ENCODE measurements at regions not wholly inside any gene's neighbourhood (a gene's known extent, or its start where the extent isn't known, plus 50 kb on each side); places are given as distances from the start of the nearest gene placed in this dataset.

DNA sequence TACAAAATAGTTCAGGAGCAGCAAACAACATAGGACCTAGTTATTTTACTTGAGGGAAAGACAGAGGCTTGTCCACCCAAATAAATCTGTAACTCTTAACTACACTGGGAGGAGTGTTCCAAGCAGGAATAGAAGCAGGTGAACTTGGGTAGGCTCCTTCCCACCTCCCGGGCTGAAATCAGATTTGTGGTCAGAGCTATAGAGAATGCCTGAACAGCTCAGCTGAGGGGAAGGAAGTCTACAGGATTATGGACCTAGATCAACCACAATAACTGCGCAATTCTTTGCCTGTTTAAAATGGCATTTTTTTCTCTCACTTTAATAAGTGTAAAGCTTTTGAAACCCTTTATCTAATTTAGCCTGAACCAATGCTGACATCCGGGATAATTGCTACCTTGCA is 73.5 kb upstream of the IRS2 start (continued):
- TF ChIP-seq, protein P1, sequence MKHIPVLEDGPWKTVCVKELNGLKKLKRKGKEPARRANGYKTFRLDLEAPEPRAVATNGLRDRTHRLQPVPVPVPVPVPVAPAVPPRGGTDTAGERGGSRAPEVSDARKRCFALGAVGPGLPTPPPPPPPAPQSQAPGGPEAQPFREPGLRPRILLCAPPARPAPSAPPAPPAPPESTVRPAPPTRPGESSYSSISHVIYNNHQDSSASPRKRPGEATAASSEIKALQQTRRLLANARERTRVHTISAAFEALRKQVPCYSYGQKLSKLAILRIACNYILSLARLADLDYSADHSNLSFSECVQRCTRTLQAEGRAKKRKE (CRISPR knock-in tag; IDR thresholded peaks at IDR 0.05; ENCODE audit: low read depth): no peak
- TF ChIP-seq EHF (CRISPR knock-in tag; IDR thresholded peaks at IDR 0.05): no peak
- TF ChIP-seq CBX8 (IDR thresholded peaks at IDR 0.05): no peak
- TF ChIP-seq, protein P2, sequence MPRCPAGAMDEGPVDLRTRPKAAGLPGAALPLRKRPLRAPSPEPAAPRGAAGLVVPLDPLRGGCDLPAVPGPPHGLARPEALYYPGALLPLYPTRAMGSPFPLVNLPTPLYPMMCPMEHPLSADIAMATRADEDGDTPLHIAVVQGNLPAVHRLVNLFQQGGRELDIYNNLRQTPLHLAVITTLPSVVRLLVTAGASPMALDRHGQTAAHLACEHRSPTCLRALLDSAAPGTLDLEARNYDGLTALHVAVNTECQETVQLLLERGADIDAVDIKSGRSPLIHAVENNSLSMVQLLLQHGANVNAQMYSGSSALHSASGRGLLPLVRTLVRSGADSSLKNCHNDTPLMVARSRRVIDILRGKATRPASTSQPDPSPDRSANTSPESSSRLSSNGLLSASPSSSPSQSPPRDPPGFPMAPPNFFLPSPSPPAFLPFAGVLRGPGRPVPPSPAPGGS (IDR thresholded peaks at IDR 0.05): no peak
- TF ChIP-seq NPAS2 (CRISPR knock-in tag; IDR thresholded peaks at IDR 0.05; ENCODE audit: borderline replicate concordance): no peak
- no peak for TF ChIP-seq FOXS1 (CRISPR knock-in tag; IDR thresholded peaks at IDR 0.05)
- no peak for TF ChIP-seq FOSB (CRISPR knock-in tag; IDR thresholded peaks at IDR 0.05)

DNA sequence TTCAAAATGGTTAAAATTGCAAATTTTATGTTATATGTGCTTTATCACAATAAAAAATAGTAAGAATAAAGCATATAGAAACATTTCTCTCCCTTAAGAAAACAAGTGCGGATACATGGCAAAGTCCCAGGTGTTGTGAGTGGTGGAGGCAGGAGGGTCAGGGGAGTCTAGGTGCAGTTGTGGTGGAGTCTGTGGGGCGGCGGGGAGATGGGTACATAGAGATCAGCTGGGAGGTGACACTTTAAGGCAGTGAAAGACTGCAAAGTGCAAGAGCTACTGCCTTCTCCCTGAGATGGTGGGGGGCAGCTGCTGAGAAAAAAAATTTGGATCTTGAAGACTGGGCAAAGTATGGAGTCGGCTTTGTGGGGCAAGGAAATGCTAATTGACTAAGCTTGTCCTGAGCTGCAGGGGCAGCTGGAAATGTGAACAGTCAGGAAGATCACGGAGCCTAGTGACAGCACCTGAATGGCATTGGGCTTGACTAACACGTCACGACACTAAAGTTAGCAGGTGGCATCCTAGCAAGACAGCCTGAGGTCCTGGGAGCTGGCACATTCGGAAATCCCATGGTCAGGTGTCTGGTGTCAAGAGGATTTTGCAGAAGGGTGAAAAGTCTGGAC is 72.9 kb upstream of the IRS2 start:
- ATAC-seq: no peak
- Histone ChIP-seq H3K27ac (no peak overlapping the region), H3K9me3 (no peaks in the 10 kb centered on the region), H3K4me3 (no peak overlapping the region), H3K4me2 (no peak overlapping the region), H3K4me1 (no peaks in the 10 kb centered on the region)
- DNase-seq (ENCODE audit: low read depth in 1 of 2, low spot score in 1 of 2): no peak
- WGBS (ENCODE audit: missing lambda C conversion rate): 79% methylated on average over 8 of the region's 8 CpGs
- POLR2A ChIA-PET: no interaction called here
- FAIRE-seq: no peak
- TF ChIP-seq SMC3 (IDR thresholded peaks at IDR 0.05): no peak
- TF ChIP-seq, protein P3, sequence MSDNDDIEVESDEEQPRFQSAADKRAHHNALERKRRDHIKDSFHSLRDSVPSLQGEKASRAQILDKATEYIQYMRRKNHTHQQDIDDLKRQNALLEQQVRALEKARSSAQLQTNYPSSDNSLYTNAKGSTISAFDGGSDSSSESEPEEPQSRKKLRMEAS (IDR thresholded peaks at IDR 0.05): no peak
- no peak for TF ChIP-seq JUN (IDR thresholded peaks at IDR 0.05)
- TF ChIP-seq CBX8 (IDR thresholded peaks at IDR 0.05): no peak
- no peak for TF ChIP-seq CEBPB (IDR thresholded peaks at IDR 0.05)
- no peak for TF ChIP-seq GATA3 (IDR thresholded peaks at IDR 0.05; ENCODE audit: borderline replicate concordance)
- TF ChIP-seq, protein P4, sequence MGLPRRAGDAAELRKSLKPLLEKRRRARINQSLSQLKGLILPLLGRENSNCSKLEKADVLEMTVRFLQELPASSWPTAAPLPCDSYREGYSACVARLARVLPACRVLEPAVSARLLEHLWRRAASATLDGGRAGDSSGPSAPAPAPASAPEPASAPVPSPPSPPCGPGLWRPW (IDR thresholded peaks at IDR 0.05): no peak
- TF ChIP-seq EP300 (IDR thresholded peaks at IDR 0.05): no peak
- TF ChIP-seq, protein P5, sequence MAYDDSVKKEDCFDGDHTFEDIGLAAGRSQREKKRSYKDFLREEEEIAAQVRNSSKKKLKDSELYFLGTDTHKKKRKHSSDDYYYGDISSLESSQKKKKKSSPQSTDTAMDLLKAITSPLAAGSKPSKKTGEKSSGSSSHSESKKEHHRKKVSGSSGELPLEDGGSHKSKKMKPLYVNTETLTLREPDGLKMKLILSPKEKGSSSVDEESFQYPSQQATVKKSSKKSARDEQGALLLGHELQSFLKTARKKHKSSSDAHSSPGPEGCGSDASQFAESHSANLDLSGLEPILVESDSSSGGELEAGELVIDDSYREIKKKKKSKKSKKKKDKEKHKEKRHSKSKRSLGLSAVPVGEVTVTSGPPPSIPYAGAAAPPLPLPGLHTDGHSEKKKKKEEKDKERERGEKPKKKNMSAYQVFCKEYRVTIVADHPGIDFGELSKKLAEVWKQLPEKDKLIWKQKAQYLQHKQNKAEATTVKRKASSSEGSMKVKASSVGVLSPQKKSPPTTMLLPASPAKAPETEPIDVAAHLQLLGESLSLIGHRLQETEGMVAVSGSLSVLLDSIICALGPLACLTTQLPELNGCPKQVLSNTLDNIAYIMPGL (CRISPR knock-in tag; IDR thresholded peaks at IDR 0.05; ENCODE audit: borderline replicate concordance): no peak
- TF ChIP-seq FOXS1 (CRISPR knock-in tag; IDR thresholded peaks at IDR 0.05): no peak
- TF ChIP-seq, protein P6, sequence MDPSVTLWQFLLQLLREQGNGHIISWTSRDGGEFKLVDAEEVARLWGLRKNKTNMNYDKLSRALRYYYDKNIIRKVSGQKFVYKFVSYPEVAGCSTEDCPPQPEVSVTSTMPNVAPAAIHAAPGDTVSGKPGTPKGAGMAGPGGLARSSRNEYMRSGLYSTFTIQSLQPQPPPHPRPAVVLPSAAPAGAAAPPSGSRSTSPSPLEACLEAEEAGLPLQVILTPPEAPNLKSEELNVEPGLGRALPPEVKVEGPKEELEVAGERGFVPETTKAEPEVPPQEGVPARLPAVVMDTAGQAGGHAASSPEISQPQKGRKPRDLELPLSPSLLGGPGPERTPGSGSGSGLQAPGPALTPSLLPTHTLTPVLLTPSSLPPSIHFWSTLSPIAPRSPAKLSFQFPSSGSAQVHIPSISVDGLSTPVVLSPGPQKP (IDR thresholded peaks at IDR 0.05; ENCODE audit: low read depth, low read length): no peak
- TF ChIP-seq EHMT2 (IDR thresholded peaks at IDR 0.05; ENCODE audit: low read depth): no peak
- no peak for TF ChIP-seq HOXB13 (CRISPR knock-in tag; IDR thresholded peaks at IDR 0.05; ENCODE audit: low read depth)
- no peak for TF ChIP-seq RAD21 (conservative IDR thresholded peaks at IDR 0.05 in 1 of 2, IDR thresholded peaks at IDR 0.05 in 1 of 2)
- TF ChIP-seq MAZ (IDR thresholded peaks at IDR 0.05; ENCODE audit: borderline replicate concordance, low read depth, low read length): no peak
- CTCF ChIA-PET: no interaction called here

Measured in A549 (cell line).